ENCODE measurements at regions not wholly inside any gene's neighbourhood (a gene's known extent, or its start where the extent isn't known, plus 50 kb on each side); places are given as distances from the start of the nearest gene placed in this dataset.
"Not testable (repeated sequence)": the region's sequence is repeated elsewhere in the genome, so short reads cannot be mapped to it uniquely, and the experiment has no call there.

DNA sequence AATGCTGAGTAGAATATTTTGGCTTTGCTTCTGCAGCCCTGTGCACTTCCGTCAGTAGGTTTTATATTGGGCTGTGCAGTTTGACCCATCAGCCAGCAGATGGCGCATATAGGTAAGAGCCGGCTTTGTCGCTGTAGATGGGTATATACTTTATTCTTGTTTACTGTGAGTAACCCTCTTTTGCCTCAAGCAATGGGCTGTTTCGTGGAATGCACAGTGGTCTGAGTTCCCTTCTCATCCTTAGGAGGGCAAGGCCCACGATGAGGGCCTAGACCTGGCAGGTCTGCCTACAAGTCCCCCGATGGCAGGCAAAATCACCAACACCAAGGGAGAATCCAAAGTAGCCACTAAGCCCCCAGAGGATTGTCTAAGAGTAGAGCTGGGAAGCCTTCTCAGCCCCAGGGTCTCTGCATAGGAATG lies 1002.9 kb upstream of the KCND2 start:
- peak; percentile 20 for DNase-seq (ENCODE audit: low read depth)

DNA sequence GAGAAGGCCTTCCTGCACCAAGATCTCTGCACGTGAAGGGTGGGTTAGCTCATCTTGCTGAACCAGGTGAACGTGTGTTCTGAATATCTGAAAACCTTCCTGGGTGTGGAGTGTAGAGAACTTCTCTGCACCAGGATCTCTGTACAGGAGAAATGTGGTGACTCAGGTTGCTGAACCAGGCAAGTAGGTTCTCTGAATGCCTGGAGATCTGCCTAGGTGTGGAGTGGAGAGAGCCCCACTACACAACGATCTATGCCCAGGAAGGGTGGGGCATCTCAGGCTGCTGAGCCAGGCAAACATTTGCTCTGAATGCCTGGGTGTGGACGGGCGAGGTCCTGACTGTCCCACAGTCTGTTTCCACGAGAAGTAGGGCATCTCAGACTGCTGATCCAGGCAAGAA lies 1002.3 kb upstream of the KCND2 start:
- no peak for DNase-seq (ENCODE audit: low read depth)

GRCh38 chr7:119271147-119271779 lies 1001.7 kb upstream of the KCND2 start:
- no peak for DNase-seq (ENCODE audit: low read depth)

DNA sequence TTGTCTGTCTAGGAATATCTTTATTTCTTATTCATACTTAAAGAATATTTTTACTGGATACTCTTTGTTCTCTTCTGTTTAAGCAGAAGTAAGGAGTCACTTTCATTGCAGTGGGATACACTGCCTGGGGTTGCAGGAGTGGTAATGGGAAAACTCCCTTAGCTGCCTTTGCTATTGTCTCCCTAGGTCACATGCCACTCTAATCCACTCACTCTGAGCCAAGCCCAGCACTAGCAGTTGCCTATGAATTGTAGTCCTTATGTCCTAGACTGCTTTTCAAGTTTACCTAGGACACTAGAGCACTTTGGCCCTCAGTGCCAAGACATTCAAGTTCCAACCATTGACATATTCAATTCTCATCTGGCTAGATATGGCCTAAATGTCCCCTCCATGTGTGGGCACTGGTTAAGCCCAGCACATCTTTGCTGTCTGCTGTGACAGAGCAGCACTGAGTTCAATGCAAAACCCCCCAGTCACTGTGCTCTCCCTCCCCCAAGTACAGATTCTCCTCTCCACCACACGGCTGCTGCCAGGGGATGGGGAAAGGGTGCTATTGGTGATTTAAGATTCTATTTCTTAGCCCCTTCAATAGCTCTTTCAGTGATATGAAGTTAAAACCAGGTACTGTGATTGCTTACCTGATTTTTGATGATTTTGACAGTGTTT lies 991.7 kb upstream of the KCND2 start:
- no peak for DNase-seq (ENCODE audit: low read depth)

- no peak for DNase-seq (ENCODE audit: low read depth)
These were observed 989.6 kb upstream of the KCND2 start for GRCh38 chr7:119283353-119283752.

GRCh38 chr7:119288416-119288815 lies 984.6 kb upstream of the KCND2 start:
- DNase-seq (ENCODE audit: low read depth), result no peak

DNA sequence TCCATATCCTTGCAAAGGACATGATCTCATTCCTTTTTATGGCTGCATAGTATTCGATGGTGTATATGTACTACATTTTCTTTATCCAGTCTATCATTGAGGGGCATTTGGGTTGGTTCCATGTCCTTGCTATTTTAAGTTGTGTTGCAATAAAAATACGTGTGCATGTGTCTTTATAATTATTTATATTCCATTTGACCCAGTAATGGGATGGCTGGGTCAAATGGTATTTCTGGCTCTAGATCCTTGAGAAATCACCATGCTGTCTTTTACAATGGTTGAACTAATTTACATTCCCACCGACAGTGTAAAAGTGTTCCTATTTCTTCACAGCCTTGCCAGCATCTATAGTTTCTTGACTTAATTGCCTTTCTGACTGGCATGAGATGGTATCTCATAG lies 972.6 kb upstream of the KCND2 start:
- not testable (repeated sequence) for DNase-seq (ENCODE audit: low read depth)

- no peak for DNase-seq (ENCODE audit: low read depth)
These were observed 952.7 kb upstream of the KCND2 start for GRCh38 chr7:119320316-119320715.

DNA sequence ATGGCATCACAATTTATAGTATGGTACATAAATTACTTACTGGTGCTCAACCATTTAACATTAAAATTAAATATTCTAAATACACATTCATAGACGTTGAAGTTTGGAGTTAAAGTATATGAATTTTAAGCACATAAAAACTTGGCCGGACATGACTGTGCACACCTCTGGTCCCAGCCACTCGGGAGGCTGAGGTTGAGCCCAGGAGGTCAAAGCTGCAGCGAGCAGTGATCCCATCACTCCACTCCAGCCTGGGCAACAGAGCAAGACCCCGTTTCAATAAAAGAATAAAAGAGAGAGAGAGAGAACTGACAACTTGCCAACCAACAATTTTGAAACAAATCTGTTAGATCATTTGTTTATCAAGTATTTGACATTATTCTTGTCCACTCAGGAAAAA lies 943.3 kb upstream of the KCND2 start:
- no peak for DNase-seq (ENCODE audit: low read depth)

GRCh38 chr7:119335405-119335804 lies 937.6 kb upstream of the KCND2 start:
- no peak for DNase-seq (ENCODE audit: low read depth)

- DNase-seq (ENCODE audit: low read depth), result no peak
These were observed 931.2 kb upstream of the KCND2 start for GRCh38 chr7:119341822-119342221.

DNA sequence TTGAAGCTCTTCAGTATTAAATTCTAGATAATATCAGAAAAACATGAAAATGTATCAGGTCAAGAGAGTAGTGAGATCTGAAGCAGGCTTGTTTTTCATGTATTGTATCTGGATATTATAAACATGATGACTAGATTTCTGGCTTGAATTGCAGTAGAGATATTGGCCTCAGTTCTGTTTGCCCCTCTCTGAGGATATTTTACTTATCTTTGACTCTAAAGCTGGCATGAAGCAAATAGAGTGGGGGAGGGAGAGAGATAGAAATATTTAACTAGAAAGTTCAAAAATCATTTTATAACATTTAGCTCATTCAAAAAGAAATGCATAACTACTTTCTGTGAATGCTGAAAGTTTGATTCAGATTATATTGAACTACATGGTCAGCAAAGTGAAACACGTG lies 929.7 kb upstream of the KCND2 start:
- DNase-seq (ENCODE audit: low read depth), result no peak

GRCh38 chr7:119344466-119344865 lies 928.5 kb upstream of the KCND2 start:
- no peak for DNase-seq (ENCODE audit: low read depth)

GRCh38 chr7:119348491-119348890 lies 924.5 kb upstream of the KCND2 start:
- DNase-seq (ENCODE audit: low read depth), result no peak

- DNase-seq (ENCODE audit: low read depth), result no peak
These were observed 922.6 kb upstream of the KCND2 start for GRCh38 chr7:119350334-119350733.

DNA sequence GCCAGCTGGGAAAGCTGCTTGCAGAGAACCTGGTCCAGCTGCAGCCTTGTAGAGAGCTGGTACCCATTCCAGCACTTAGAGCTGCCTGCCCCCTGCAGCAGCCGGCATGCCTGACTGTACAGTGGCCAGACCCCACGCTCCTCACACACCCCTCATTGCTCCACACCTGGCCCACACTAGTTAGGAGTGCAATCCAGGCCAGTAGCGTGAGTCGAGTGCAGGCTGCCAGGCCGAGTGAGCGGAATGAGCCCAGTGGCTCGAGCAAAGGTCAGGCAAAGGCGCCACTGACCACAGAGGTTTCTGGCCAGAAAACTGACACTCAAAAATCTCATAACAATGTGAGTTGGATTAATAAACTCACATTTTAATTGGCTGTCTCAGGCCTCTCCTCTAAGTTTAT lies 921.7 kb upstream of the KCND2 start:
- DNase-seq (ENCODE audit: low read depth), result no peak

DNA sequence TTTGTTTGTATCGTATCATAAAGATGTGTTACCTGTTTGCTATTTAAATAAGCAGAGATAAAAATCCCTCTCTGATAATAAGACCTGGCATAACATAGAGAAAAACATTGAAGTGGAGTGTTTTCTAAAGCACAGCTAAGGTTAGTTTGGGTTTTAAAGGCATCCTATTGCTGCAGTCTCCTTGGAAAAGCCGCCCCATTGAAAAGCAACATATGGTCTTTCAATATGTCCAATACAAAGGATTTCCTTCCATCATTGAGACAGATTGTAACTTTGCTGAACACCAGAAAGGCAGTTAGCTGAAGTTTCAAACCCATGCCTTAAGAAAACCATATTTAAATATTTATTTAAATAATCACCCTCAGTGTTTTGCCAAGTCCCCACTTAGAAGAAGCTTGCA lies 898.5 kb upstream of the KCND2 start:
- no peak for DNase-seq (ENCODE audit: low read depth)

DNA sequence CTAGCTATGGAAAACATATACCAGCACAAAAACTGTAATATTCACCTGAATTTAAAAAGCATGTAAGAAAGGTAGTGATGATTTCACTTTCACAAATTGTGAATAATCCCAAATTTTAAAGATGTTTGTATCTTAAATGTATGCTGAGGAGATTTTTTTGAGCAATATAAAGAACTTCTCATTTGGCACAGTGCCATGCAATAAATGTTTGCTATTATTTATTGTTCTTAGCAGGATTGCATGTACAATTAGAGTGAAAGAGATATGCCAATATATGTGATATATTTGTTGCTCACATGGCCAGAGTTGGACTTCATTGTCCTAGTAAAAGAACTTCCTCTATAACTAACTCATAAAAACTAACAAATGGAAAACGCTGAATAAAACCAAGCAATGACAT lies 895.1 kb upstream of the KCND2 start:
- no peak for DNase-seq (ENCODE audit: low read depth)

DNA sequence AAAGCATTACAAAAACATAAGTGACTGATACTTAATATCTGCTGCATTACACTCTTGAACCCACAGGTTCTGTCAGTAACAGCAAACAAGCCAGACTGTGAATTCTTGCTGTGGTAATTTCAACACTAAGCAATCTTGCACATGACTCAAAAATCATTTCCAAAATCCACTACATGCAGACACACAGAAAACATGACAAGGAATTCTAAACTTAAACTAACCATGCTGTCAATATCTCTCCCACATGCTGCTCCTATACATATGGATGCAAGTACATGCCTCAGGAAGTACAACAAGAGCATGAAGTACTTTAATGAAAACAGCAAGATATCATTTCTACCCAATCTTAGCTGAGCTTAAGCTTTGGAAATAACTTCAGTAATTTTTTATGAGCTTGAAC lies 890.2 kb upstream of the KCND2 start:
- no peak for DNase-seq (ENCODE audit: low read depth)

- DNase-seq (ENCODE audit: low read depth), result no peak
These were observed 878.0 kb upstream of the KCND2 start for GRCh38 chr7:119395024-119395423.

DNA sequence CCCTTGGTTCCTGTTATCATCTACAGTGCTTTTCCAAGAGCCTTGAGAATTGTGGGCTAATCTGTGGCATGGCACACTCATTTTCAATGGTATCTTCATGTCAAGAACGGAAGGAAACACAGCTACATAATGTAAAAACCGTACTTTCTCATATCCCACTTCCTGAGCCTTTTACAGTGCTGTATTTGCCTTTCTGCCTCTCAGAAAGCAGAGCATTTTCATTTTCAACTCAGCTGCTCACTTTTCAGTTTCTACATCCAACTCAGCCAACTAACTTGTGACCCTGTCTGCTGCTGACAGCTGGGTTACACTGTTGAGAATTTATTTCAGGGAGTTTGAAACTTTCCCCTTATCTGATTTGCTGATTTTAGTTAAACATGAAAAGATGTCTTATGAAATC lies 875.8 kb upstream of the KCND2 start:
- DNase-seq (ENCODE audit: low read depth), result no peak

- DNase-seq (ENCODE audit: low read depth), result no peak
These were observed 864.4 kb upstream of the KCND2 start for GRCh38 chr7:119408596-119408995.

DNA sequence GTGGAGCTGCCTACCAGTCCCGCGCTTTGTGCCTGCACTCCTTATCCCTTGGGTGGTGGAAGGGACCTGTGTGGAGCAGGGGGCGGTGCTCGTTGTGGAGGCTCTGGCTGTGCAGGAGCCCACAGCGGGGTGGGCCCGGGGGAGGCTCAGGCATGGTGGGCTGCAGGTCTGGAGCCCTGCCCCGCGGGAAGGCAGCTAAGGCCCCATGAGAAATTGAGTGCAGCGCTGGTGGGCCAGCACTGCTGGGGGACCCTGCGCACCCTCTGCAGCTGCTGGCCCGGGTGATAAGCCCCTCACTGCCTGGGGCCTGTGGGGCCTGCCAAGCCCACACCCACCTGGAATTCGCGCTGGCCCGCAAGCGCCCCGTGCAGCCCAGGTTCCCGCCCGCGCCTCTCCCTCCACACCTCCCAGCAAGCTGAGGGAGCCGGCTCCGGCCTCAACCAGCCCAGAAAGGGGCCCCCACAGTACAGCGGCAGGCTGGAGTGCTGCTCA lies 859.6 kb upstream of the KCND2 start:
- DNase-seq (ENCODE audit: low read depth), result no peak

GRCh38 chr7:119415682-119416081 lies 857.3 kb upstream of the KCND2 start:
- no peak for DNase-seq (ENCODE audit: low read depth)

Measured in HS-27A (cell line).